Uterus (tissue), 3 donors: ENCODE measurements at regions not wholly inside any gene's neighbourhood (a gene's known extent, or its start where the extent isn't known, plus 50 kb on each side); places are given as distances from the start of the nearest gene placed in this dataset.

Source experiments
- DNase-seq, 2 donors: peaks; one replicate each; pipeline ENCODE4 v3.0.0-alpha.2; 2019 to 2020
- H3K27ac ChIP-seq, 2 donors: fragments of 200-600 bp; sonication (generic); 1 replicate in 1 of 2; 2 replicates in 1 of 2; pipeline ENCODE4 v1.5.1; 2016 to 2018
- H3K27me3 ChIP-seq, 2 donors: fragments of 200-600 bp; sonication (generic); one replicate each; pipeline ENCODE4 v1.5.1; 2018 to 2019; ENCODE audit warnings: control low read depth in 1 of 2
- H3K36me3 ChIP-seq, 2 donors: fragments of 200-600 bp; sonication (generic); one replicate each; pipeline ENCODE4 v1.5.1; 2019; ENCODE audit warnings: control low read depth in 1 of 2
- H3K4me1 ChIP-seq, 2 donors: fragments of 200-600 bp; sonication (generic); one replicate each; pipeline ENCODE4 v1.5.1; 2018 to 2019; ENCODE audit warnings: control low read depth in 1 of 2
- H3K4me3 ChIP-seq, 2 donors: fragments of 200-600 bp; sonication (generic); 1 replicate in 1 of 2; 2 replicates in 1 of 2; pipeline ENCODE4 v1.5.1; 2018 to 2019; ENCODE audit warnings: mild to moderate bottlenecking in 1 of 2
- H3K9me3 ChIP-seq, 2 donors: fragments of 200-600 bp; sonication (generic); one replicate each; pipeline ENCODE4 v1.5.1; 2019; ENCODE audit warnings: control low read depth in 1 of 2
- POLR2A ChIP-seq, 2 donors: fragments of 450-650 bp; IDR thresholded peaks; one replicate each; pipeline ENCODE4 v1.6.1; 2016; ENCODE audit warnings: antibody characterized with exemption in 2 of 2, mild to moderate bottlenecking in 1 of 2, moderate library complexity in 1 of 2
- intact Hi-C: fragments of 100-400 bp; cut with DNase I; formaldehyde crosslinking; loops from one replicate; pipeline ENCODE4 v1.15.1; 2023; ENCODE audit warnings: low total_unique reads
- TF ChIP-seq, protein P1 (sequence below), 4 experiments: fragments of 200-600 bp in 2 of 4; fragments of 450-650 bp in 2 of 4; sonication (generic) in 2 of 4; IDR thresholded peaks; one replicate each; pipeline ENCODE4 v1.5.1; 2016 to 2019; ENCODE audit warnings: antibody characterized with exemption in 4 of 4, mild to moderate bottlenecking in 2 of 4, moderate library complexity in 1 of 4
- donor health status: DM: yes; HTN: yes; CAD: no.

GRCh38 chr4:181845617-181846016 is 397.6 kb upstream of the TENM3 start:
- no peak for TF ChIP-seq POLR2A (IDR thresholded peaks at IDR 0.05)
- TF ChIP-seq, protein P1, sequence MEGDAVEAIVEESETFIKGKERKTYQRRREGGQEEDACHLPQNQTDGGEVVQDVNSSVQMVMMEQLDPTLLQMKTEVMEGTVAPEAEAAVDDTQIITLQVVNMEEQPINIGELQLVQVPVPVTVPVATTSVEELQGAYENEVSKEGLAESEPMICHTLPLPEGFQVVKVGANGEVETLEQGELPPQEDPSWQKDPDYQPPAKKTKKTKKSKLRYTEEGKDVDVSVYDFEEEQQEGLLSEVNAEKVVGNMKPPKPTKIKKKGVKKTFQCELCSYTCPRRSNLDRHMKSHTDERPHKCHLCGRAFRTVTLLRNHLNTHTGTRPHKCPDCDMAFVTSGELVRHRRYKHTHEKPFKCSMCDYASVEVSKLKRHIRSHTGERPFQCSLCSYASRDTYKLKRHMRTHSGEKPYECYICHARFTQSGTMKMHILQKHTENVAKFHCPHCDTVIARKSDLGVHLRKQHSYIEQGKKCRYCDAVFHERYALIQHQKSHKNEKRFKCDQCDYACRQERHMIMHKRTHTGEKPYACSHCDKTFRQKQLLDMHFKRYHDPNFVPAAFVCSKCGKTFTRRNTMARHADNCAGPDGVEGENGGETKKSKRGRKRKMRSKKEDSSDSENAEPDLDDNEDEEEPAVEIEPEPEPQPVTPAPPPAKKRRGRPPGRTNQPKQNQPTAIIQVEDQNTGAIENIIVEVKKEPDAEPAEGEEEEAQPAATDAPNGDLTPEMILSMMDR (IDR thresholded peaks at IDR 0.05) = no peak
- intact Hi-C loops = no loop called here
- Histone ChIP-seq H3K4me3 (no peak overlapping the region), H3K36me3 (no peaks in the 10 kb centered on the region), H3K27ac (no peak overlapping the region), H3K4me1 (no peaks in the 10 kb centered on the region), H3K9me3 (no peaks in the 10 kb centered on the region), H3K27me3 (peaks cover 0 to 4% of the 10 kb centered on the region in 2 donors)
- no peak for DNase-seq

- peaks cover 0 to 4% of the 10 kb centered on the region in 2 donors for H3K27me3 ChIP-seq
- no peak overlapping the region for H3K27ac ChIP-seq
- no peak overlapping the region for H3K4me3 ChIP-seq
- DNase-seq = no peak
- TF ChIP-seq, protein P1 (IDR thresholded peaks at IDR 0.05) = no peak
- no peak for TF ChIP-seq POLR2A (IDR thresholded peaks at IDR 0.05)
- no peaks in the 10 kb centered on the region for H3K9me3 ChIP-seq
- intact Hi-C loops = no loop called here
- no peaks in the 10 kb centered on the region for H3K36me3 ChIP-seq
- H3K4me1 ChIP-seq = no peaks in the 10 kb centered on the region
Measured at GRCh38 chr4:181846934-181847333, 396.3 kb upstream of the TENM3 start.

DNA sequence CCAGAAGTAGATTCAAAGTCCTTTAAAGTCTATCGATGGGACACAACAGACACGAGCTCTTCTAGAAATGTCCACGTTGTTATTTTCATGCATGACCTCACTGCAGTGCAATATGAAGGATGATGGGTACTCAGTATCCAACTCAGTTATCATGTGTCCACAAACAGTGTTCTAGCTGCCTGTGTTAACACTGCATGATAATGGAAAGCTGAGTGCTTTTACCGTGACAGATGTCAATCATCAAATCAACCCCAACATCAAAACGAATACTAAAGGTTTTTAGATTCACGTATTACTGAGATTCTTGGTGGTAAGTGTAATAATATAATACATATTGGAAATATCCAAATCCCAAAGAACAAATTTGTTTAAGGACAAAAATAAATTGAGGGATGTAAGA is 394.8 kb upstream of the TENM3 start:
- intact Hi-C loops = no loop called here
- no peak for TF ChIP-seq POLR2A (IDR thresholded peaks at IDR 0.05)
- TF ChIP-seq, protein P1 (IDR thresholded peaks at IDR 0.05) = no peak
- no peaks in the 10 kb centered on the region for H3K9me3 ChIP-seq
- no peaks in the 10 kb centered on the region for H3K4me1 ChIP-seq
- H3K4me3 ChIP-seq = no peak overlapping the region
- H3K27ac ChIP-seq = no peak overlapping the region
- no peak for DNase-seq
- H3K27me3 ChIP-seq = peaks cover 0 to 4% of the 10 kb centered on the region in 2 donors
- no peaks in the 10 kb centered on the region for H3K36me3 ChIP-seq

DNA sequence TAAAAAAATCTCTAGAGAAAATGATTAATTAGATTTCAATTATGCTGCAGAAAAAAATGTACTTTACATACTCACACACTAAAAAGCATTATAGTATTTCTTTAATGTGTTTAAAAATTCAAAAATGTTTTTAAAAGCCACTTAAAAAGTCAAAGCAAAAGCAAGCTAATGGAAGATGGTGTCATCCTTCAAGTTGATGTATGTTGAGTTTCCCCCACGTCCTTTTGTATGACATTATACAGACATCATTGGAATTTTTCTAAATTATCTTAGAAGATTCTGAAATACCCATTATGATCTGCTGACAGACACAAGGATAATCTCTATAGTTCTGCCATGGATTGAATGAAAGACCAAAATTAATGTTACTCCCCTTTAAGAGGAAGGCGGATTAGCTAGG is 393.7 kb upstream of the TENM3 start:
- DNase-seq = no peak
- H3K4me3 ChIP-seq = no peak overlapping the region
- TF ChIP-seq POLR2A (IDR thresholded peaks at IDR 0.05) = no peak
- TF ChIP-seq, protein P1 (IDR thresholded peaks at IDR 0.05) = no peak
- peaks cover 0 to 4% of the 10 kb centered on the region in 2 donors for H3K27me3 ChIP-seq
- H3K9me3 ChIP-seq = no peaks in the 10 kb centered on the region
- H3K4me1 ChIP-seq = no peaks in the 10 kb centered on the region
- intact Hi-C loops = no loop called here
- H3K27ac ChIP-seq = no peak overlapping the region
- no peaks in the 10 kb centered on the region for H3K36me3 ChIP-seq

- Histone ChIP-seq H3K36me3 (no peaks in the 10 kb centered on the region), H3K4me3 (no peak overlapping the region), H3K27me3 (no peaks in the 10 kb centered on the region), H3K9me3 (no peaks in the 10 kb centered on the region), H3K27ac (no peak overlapping the region), H3K4me1 (no peaks in the 10 kb centered on the region)
- TF ChIP-seq POLR2A (IDR thresholded peaks at IDR 0.05) = no peak
- TF ChIP-seq, protein P1 (IDR thresholded peaks at IDR 0.05) = no peak
- intact Hi-C loops = no loop called here
- no peak for DNase-seq
Measured at GRCh38 chr4:181853881-181854511, 389.2 kb upstream of the TENM3 start.
